SH-SY5Y (cell line): ENCODE measurements at regions not wholly inside any gene's neighbourhood (a gene's known extent, or its start where the extent isn't known, plus 50 kb on each side); places are given as distances from the start of the nearest gene placed in this dataset.

ENCODE experiments used
- GATA2 ChIP-seq: IDR thresholded peaks from 2 replicates; pipeline ENCODE4 v1.6.1; 2011; ENCODE audit warnings: mild to moderate bottlenecking, low read depth, low read length
- GATA3 ChIP-seq: IDR thresholded peaks from 2 replicates; pipeline ENCODE4 v1.6.1; 2011; ENCODE audit warnings: low read depth, mild to moderate bottlenecking, low read length, moderate library complexity

DNA sequence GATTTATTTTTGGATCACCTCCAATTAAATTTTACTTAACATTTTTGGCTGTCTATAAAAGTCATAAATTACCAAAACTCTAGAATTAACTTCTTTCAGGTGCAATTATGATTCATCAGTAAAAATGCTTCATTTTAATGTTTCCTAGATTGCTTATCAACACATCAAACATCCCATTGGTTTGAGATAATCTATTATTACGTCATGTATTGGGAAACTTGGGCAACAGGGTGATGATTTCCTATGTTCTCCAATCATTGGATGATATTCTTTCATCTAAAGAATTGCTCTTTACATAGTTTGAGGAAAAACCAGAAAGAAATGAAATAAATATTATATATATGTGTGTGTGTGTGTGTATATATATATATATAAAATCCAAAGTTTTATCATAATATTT is 76.8 kb upstream of the KCNJ6 start:
- TF ChIP-seq GATA3, result no peak
- TF ChIP-seq GATA2, result no peak
